ENCODE measurements at regions not wholly inside any gene's neighbourhood (a gene's known extent, or its start where the extent isn't known, plus 50 kb on each side); places are given as distances from the start of the nearest gene placed in this dataset.

GRCh38 chr13:73851104-73851503 lies 283.1 kb downstream of the KLF12 start:
- CTCF ChIA-PET: no interaction called here
- no peak for TF ChIP-seq CTCF (conservative IDR thresholded peaks at IDR 0.05; ENCODE audit: low read depth)
- POLR2A ChIA-PET (ENCODE audit: low non-redundant PET): no interaction called here
- DNase-seq (ENCODE audit: low spot score): no peak
- no peak overlapping the region for H3K27ac ChIP-seq

- TF ChIP-seq CTCF (conservative IDR thresholded peaks at IDR 0.05; ENCODE audit: low read depth): no peak
- CTCF ChIA-PET: interaction anchor here (0.7 to 0.9 kb wide), 2 partner anchors 14 to 426 kb away, joined by 3 to 4 read pairs; no protein-coding TSS in a partner anchor
- DNase-seq (ENCODE audit: low spot score): no peak
- POLR2A ChIA-PET (ENCODE audit: low non-redundant PET): no interaction called here
- H3K27ac ChIP-seq: no peak overlapping the region
Measured at GRCh38 chr13:73850104-73850873, 283.9 kb downstream of the KLF12 start.

DNA sequence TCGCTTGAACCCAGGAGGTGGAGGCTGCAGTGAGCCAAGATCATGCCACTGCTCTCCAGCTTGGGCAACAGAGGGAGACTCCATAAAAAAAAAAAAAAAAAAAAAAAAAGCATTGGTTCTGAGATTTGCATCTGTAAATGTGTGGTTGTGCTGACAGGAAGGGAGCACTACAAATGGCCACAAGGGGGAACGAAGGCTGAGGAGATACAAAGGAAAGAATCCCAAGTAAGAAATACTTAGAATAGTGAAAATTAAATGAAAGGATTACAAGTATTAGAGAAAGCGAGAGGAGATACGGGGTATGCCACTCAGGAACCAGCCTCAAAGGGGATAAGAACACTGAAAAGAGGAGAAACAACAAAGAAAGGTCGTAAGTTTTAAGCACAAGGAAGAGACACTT lies 284.9 kb downstream of the KLF12 start:
- DNase-seq (ENCODE audit: low spot score): peak; percentile 1
- ChIA-PET POLR2A (ENCODE audit: low non-redundant PET) (no interaction called here), CTCF (interaction anchor here (0.6 to 0.9 kb wide), 7 partner anchors 13 to 1371 kb away, joined by 3 to 4 read pairs (median 3); no protein-coding TSS in a partner anchor)
- no peak overlapping the region for H3K27ac ChIP-seq
- TF ChIP-seq CTCF (conservative IDR thresholded peaks at IDR 0.05; ENCODE audit: low read depth): no peak

GRCh38 chr13:73844986-73845385 lies 289.2 kb downstream of the KLF12 start:
- ChIA-PET POLR2A (ENCODE audit: low non-redundant PET) (no interaction called here), CTCF (no interaction called here)
- DNase-seq (ENCODE audit: low spot score): no peak
- TF ChIP-seq CTCF (conservative IDR thresholded peaks at IDR 0.05; ENCODE audit: low read depth): no peak
- H3K27ac ChIP-seq: no peak overlapping the region

- CTCF ChIA-PET: no interaction called here
- POLR2A ChIA-PET (ENCODE audit: low non-redundant PET): no interaction called here
- DNase-seq (ENCODE audit: low spot score): no peak
- H3K27ac ChIP-seq: no peak overlapping the region
- no peak for TF ChIP-seq CTCF (conservative IDR thresholded peaks at IDR 0.05; ENCODE audit: low read depth)
Measured at GRCh38 chr13:73842626-73843025, 291.6 kb downstream of the KLF12 start.

GRCh38 chr13:73842184-73842583 lies 292.0 kb downstream of the KLF12 start:
- no peak for TF ChIP-seq CTCF (conservative IDR thresholded peaks at IDR 0.05; ENCODE audit: low read depth)
- ChIA-PET CTCF (interaction anchor here (0.6 kb wide), 1 partner anchor 1336 kb away, joined by 3 read pairs; no protein-coding TSS in a partner anchor), POLR2A (ENCODE audit: low non-redundant PET) (no interaction called here)
- DNase-seq (ENCODE audit: low spot score): no peak
- no peak overlapping the region for H3K27ac ChIP-seq

All from RWPE1 (cell line).